Upper lobe of left lung (tissue), 4 donors: ENCODE measurements at regions not wholly inside any gene's neighbourhood (a gene's known extent, or its start where the extent isn't known, plus 50 kb on each side); places are given as distances from the start of the nearest gene placed in this dataset.

Source experiments
- CTCF ChIP-seq, 6 experiments: fragments of 450-650 bp in 4 of 6; fragments of 200-600 bp in 2 of 6; sonication (generic) in 2 of 6; IDR thresholded peaks; one replicate each; pipeline ENCODE4 v1.5.1; 2016 to 2019; ENCODE audit warnings: antibody characterized with exemption in 6 of 6
- POLR2A ChIP-seq, 4 donors: fragments of 450-650 bp; IDR thresholded peaks; one replicate each; pipeline ENCODE4 v1.5.1; 2016 to 2017; ENCODE audit warnings: antibody characterized with exemption in 4 of 4, mild to moderate bottlenecking in 2 of 4

GRCh38 chr7:81869670-81870069 is 99.8 kb upstream of the HGF start:
- TF ChIP-seq CTCF (IDR thresholded peaks at IDR 0.05) = no peak
- no peak for TF ChIP-seq POLR2A (IDR thresholded peaks at IDR 0.05)
